DMS53 (cell line): ENCODE measurements at regions not wholly inside any gene's neighbourhood (a gene's known extent, or its start where the extent isn't known, plus 50 kb on each side); places are given as distances from the start of the nearest gene placed in this dataset.

Experiments
- DNase-seq: peaks from one replicate; lab custom pipeline; 2025; lab: John Stamatoyannopoulos, UW

DNA sequence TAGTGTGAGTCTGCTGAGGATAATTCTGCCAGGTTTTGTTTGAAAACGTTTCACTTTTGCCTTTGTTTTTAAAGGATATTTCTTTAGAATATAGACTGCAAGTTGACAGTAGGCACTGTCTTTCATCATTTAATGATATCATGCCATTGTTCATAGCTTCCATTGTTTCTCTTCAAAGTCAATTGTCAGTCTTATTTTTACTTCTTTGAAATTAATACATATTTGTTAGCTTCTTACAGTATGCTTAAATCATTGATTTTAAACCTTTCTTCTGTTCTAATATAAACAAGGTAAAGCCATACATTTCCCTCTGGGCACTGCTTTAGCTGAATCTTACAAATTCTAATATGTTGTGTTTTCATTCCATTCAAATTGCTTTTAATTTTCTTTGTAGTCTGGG lies 62.3 kb upstream of the PARVA start:
- DNase-seq, result no peak

DNA sequence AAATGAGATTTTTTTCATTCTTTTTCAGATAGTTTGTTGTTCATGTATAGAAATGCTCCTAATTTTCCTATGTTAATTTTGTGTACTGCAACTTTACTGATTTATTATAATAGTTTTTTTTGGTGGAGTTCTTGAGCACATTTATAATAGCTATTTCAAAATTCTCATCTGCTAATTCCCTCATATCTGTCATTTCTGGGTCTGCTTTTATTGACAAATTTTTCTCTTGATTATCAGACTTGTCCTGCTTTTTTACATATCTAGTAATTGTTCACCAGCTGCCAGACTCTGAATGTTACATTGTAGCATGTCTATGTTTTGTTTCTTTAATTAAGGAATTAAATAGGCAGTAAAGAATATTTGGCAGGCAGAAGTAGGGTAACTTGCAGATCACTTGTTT lies 60.9 kb upstream of the PARVA start:
- DNase-seq, result peak; percentile 9

GRCh38 chr11:12318791-12319438 lies 58.5 kb upstream of the PARVA start:
- DNase-seq, result peak; percentile 54

DNA sequence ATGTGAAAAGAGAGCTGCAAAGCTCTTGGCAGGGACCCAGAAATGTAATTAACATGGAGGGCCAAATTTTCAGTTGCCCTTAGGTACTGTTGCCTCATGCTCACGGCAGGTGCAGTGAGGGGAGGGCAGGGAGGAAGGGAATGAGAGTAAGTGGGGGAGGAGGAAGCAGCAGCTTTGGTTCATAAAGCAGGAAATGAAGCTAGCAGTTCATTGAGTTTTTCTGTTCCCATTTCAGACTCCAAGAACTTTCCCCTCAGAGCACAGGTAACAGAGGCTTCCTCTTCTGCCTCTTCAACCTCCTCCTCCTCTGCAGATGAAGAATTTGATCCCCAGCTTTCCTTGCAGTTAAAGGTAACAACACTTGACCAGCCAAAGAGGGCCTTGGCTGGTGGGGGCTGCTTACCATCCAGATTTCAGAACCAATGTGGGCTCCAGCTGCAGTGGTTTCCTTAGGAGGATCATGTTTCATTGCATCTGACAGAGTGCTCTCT lies 57.9 kb upstream of the PARVA start:
- peak; percentile 87 for DNase-seq

DNA sequence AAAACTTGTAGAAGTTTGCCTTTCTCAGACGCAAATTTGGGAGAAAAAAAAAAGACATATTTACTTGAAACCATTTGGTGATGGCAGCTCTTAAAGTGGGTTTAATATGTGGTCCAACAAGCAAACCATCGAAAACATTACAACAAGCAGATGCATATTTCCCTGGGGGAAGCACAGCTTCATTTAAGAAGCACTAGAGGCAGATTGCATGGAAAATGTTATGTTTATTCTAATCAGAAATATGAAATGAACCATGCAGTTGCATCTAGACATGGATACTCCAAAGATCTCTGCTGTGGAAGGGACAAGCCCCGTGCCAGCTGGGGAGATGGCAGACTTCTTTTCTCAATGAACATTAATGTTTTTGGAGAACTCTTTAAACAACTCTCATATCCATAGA lies 57.4 kb upstream of the PARVA start:
- peak; percentile 24 for DNase-seq

- DNase-seq, result no peak
Observed at GRCh38 chr11:12321217-12321937, 56.0 kb upstream of the PARVA start.

- DNase-seq, result no peak
Observed at GRCh38 chr11:12324585-12324984, 52.8 kb upstream of the PARVA start.
